ENCODE measurements at regions not wholly inside any gene's neighbourhood (a gene's known extent, or its start where the extent isn't known, plus 50 kb on each side); places are given as distances from the start of the nearest gene placed in this dataset.
A peak's percentile ranks its signal among the peaks of the same experiment; 100 is the strongest.
"Not testable (repeated sequence)": the region's sequence is repeated elsewhere in the genome, so short reads cannot be mapped to it uniquely, and the experiment has no call there.

GRCh38 chr10:20616056-20616671, 280.9 kb downstream of the NEBL start:
- no peak for DNase-seq

- DNase-seq = no peak
Observed at GRCh38 chr10:20615395-20615794, 281.7 kb downstream of the NEBL start.

DNA sequence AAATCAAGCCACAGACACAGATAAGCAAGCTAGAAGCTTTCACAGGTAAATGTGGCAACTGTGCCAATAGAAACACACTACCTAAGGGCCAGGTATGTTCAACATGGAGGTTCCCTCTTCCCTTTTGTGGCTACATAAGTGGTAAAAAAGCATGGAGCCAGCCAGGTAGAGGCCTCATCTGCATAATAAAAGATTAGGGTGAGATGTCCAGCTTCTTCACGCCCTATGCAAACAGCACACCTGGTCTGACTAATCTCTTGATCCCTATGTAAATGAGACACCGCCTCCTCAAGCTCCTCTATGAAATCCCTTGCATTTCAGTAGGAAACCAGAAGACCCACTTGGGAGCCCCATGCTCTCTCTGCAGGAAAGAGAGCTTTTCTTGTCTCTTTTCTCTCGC, 282.2 kb downstream of the NEBL start:
- DNase-seq = no peak

DNA sequence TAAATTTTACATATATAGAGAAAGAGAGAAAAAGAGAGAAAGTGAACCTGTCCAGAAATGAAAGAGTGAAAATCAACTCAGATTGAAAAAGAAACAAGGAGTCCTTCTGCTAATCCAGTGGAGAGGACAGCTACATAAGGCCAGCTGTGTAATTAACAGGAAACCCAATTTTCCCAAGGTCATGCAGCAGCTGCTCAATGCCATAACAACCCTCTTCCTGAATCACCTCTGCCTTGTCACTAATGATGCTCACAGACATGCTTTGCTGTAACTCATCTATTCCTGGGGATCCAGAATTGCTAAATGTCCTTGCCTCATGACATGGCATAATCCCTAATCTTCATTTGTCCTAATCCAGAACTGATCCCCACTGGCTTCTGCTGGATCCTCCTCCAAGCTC, 288.6 kb downstream of the NEBL start:
- no peak for DNase-seq

DNA sequence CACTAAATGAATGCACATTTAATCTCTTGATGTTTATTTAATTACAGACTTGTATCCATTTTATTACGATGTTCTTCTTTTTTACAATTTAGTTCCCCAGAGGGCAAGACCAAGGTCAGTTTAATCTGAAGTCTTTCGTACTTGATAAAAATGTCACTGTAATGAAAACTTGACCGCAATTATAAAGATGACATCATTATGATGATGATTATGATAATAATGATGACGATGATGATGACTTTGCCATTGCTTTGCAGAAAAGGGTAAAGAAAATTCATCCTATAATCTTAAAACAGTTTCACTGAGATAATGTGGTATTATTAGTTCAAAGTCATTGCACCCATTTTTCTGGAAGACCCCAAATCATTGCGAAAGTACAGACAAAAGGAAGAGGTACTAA, 290.1 kb downstream of the NEBL start:
- no peak for DNase-seq

- DNase-seq = no peak
Observed at GRCh38 chr10:20601941-20602461, 295.1 kb downstream of the NEBL start.

- DNase-seq = peak in 2 of 3 donors; percentile 52 to 81
Observed at GRCh38 chr10:20598590-20598989, 298.5 kb downstream of the NEBL start.

DNA sequence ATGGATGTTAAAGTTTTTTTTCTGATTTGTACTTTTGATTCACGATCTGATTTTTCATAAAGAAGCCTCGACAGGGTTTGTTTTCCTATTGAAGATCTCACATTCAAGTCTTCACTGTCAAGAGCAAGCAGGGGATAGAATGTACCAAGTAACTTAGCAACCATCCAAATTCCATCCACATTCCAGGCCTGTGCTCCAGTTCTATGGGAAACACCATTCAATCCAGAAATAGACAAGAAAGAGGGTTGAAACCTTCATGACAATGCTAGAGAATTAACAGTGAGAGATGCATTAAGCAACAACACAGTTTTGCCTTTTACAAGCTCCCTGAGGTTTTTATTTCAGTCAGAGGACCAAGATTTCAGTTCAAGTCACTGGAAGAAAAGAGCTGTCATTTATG, 300.2 kb downstream of the NEBL start:
- peak in 1 of 3 donors; percentile 37 for DNase-seq

DNA sequence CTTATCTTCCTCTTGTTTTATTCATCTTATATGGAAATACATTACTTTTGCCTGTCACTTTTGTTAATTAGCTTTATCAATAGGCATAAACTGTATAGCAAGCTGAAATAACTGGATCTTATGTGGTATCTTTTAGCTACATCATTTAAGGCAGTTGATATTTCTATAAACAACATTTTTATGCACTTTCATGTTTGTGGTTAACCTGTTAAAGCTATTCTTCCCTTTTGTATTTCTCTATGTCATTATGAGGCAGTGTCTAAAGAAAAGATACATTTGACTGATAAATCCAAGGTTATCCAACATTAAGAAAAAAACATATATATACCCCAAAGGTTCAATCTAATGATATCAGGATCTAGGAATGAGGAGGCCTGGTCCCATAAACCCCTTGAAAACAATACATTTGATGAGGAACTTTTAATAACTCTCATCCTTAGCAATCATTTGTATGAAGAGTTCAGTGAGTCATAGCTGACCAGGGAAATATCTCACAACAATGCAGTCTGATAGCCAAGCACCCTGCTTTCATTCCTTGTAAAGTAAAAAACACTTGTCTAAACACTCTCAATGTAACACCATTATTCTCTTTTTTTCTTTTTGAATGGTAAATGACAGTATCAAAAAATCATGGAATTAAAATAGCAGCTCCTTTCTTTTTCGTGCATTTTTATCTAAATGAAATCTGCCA, 300.9 kb downstream of the NEBL start:
- DNase-seq = no peak

- no peak for DNase-seq
Observed at GRCh38 chr10:20593649-20594048, 303.5 kb downstream of the NEBL start.

- DNase-seq = no peak
Observed at GRCh38 chr10:20582041-20582440, 315.1 kb downstream of the NEBL start.

DNA sequence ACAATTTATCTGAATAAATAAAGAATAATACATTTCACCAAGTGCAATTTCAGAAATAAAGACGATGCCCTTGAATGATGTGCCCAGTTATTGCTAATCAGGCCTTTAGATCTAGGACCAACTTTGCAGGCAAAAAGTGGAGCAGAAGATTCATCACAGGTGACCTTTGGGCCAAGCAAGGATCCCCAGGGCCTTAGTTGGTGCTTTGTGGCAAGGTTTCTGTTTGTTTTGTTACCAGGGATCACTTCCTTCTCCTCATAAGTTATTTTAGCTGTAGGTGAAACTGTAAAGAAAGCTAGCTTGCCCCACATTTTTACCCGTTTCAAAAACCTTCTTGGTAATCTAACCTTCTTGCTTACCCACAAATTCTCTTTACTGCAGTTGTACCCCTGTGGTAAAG, 323.2 kb downstream of the NEBL start:
- DNase-seq = no peak

DNA sequence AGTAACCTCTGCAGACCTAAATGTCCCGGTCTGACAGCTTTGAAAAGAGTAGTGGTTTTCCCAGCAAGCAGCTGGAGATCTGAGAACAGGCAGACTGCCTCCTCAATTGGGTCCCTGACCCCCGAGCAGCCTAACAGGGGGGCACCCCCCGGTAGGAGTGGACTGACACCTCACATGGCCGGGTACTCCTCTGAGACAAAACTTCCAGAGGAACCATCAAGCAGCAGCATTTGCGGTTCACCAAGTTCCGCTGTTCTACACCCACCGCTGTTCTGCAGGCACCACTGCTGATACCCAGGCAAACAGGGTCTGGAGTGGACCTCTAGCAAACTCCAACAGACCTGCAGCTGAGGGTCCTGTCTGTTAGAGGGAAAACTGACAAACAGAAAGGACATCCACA, 341.1 kb downstream of the NEBL start:
- not testable (repeated sequence) for DNase-seq

DNA sequence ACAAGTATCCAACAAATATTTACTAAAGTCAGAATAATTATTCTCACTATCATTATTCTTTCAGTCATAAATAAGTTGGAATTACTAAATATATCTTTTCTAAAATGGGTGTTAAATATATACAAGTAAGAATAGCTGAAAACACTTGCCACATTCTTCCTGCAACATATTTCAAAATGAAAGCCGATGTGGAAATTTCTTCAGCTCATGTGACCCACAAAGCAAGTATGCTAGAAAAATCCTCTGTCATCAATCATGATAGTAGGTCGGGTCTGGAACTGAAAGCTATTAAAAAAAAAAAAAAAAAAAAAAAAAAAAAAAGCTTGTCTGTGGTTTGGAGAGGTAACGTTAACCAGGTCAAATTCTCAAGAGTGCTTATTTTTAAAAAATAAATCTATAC, 344.7 kb downstream of the NEBL start:
- DNase-seq = peak in 1 of 3 donors; percentile 20

- DNase-seq = no peak
Observed at GRCh38 chr10:20551761-20552160, 345.4 kb downstream of the NEBL start.

DNA sequence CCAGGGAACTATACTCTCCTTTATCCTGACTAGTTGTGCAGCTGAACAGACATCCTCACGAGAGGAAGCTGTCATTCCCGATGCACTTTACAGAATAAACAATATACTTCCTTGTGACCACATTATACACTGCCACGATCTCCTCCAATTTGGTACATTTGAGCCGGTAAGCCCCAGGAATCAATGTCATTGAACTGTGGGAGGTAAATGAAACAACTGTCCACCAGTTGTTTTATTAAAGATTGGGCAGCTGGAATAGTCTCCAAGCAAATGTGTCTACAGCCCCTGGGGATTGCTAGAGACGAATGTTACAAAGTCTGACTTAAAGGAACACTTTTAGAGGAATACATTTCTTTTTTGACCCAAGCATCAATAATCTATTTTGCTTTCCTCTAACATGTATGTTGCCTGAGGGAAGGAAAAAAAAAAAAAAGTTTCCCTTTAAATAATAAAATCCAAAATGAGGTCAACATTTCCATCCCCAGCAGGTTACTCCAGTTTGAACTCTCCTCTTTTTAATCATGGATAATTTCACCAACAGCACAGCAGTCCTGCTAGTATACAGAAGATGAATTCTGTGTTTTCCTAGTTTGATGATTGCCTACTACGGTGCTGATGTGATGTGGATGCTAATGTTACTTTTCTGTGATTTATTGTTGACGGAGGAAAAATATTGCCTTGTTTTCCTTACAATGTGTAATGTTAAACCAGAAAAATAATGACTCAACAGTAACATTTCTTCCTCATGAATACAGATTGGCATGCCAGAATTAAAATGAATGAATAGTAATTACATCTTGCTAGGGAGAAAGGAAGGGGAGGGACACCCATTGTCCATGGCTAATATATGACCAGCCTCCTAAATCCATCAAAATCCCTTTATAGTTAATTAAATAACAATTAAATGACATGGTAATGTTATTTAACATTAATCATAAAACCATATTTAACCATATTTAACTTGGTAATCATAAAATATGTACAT, 360.9 kb downstream of the NEBL start:
- DNase-seq = peak in 2 of 3 donors; percentile 12 to 46

DNA sequence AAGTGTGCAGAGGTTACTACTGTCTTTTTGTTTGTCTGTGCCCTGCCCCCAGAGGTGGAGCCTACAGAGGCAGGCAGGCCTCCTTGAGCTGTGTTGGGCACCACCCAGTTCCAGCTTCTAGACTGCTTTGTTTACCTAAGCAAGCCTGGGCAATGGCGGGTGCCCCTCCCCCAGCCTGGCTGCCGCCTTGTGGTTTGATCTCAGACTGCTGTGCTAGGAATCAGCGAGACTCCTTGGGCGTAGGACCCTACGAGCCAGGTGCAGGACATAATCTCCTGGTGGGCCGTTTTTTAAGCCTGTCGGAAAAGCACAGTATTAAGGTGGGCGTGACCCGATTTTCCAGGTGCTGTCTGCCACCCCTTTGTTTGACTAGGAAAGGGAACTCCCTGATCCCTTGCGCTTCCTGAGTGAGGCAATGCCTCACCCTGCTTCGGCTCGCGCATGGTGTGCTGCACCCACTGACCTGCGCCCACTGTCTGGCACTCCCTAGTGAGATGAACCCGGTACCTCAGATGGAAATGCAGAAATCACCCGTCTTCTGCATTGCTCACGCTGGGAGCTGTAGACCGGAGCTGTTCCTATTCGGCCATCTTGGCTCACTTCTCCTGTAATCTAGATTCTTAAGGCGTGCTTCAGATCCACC, 365.7 kb downstream of the NEBL start:
- not testable (repeated sequence) for DNase-seq

DNA sequence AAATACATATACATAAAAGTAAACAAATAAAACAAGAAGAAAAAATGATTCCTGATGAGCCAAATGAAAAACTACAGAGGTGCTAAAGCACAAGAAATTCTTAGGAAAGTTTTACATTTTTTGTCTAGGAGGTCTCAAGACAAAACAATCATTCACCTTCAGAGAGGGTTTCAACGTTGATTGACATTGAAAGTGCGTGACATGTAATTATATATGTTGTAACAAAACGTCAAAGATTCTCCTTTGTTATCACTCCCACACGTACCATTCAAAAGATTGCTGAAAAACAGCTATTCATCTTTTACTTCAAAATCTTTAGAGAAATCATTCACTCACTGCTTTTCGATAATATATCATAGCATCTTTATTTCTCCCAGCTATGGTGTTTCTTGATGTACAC, 375.9 kb downstream of the NEBL start:
- no peak for DNase-seq

DNA sequence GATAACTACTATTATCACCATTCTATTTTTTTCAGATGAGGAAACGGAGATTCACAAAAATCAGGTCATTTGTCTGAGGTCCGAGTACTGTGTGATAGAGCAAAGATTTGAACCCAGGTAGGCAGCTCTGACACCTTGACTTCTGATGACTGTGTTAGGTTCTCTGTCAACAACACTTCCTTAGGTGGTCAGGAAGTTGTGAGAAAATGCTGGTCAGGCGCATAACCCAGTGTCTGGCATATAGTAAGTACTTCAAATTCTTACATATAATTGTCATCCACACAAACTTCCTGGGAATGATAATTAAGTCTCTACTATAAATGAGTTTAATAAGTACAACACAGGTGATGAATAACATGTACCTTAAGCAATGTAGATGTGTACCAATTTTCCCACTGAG, 381.5 kb downstream of the NEBL start:
- DNase-seq = no peak

- DNase-seq = no peak
Observed at GRCh38 chr10:20512631-20513030, 384.5 kb downstream of the NEBL start.

- no peak for DNase-seq
Observed at GRCh38 chr10:20508921-20509320, 388.2 kb downstream of the NEBL start.
